ENCODE measurements at regions not wholly inside any gene's neighbourhood (a gene's known extent, or its start where the extent isn't known, plus 50 kb on each side); places are given as distances from the start of the nearest gene placed in this dataset.
"Not testable (repeated sequence)": the region's sequence is repeated elsewhere in the genome, so short reads cannot be mapped to it uniquely, and the experiment has no call there.

DNA sequence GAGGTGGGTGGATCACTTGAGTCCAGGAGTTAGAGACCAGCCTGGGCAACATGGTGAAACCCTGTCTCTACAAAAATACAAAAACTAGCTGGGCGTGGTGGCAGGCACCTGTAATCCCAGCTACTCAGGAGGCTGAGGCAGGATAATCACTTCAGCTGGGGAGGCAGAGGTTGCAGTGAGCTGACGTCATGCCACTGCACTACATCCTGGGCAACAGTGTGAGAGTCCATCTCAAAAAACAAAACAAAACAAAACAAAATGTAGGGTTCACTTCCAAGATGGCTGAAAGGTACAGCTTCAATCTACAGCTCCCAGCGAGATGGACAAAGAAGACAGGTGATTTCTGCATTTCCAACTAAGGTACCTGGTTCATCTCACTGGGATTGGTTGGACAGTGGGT is 291.6 kb downstream of the HGF start:
- not testable (repeated sequence) for TF ChIP-seq CTCF (IDR thresholded peaks at IDR 0.05); EZH2 (IDR thresholded peaks at IDR 0.05; ENCODE audit: borderline replicate concordance, insufficient read depth, low read depth, low read length, poor library complexity, severe bottlenecking)

Measured in B cell (primary cell).